Glomerular endothelial cell (primary cell): ENCODE measurements at regions not wholly inside any gene's neighbourhood (a gene's known extent, or its start where the extent isn't known, plus 50 kb on each side); places are given as distances from the start of the nearest gene placed in this dataset.

Source experiments
- DNase-seq: peaks from one replicate; pipeline ENCODE4 v3.0.0-alpha.2; 2011; ENCODE audit warnings: low read depth, low spot score; ENCODE audit errors: extremely low read depth

DNA sequence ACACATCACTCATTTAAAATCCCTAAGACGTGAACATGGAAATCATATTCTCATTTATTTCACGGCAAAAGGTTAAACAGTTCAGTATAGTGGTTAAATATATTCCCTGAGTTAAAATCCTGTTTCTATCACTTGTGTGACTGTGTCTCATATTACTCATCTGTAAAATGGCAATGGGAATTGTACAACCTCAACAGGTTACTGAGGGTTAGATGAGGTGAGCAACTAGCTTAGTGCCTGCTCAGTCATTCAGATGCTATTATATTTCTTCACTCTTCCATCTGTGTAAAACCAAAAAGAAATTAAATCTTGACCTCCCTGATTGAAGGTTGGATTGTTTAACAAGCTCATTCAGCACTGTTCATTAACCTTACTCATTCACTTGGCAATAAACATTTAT, 212.4 kb upstream of the STK17B start:
- DNase-seq, result no peak

DNA sequence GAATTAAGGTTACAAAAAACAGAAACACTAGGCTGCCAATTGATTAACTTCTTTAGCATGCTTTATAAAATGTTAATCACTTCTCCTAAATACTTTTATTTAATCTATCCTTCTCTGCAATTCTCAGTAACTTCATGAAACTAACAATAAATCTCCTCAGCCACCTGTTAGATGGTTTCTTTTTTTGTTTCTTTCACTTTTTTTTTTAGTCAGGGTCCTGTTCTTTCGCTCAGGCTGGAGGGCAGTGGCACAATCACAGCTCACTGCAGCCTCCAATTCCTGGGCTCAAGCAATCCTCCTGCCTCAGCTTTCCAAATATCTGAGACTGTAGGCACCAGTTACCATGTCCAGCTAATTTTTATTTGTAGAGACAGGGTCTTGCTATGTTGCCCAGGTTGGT, 213.4 kb upstream of the STK17B start:
- DNase-seq, result no peak

DNA sequence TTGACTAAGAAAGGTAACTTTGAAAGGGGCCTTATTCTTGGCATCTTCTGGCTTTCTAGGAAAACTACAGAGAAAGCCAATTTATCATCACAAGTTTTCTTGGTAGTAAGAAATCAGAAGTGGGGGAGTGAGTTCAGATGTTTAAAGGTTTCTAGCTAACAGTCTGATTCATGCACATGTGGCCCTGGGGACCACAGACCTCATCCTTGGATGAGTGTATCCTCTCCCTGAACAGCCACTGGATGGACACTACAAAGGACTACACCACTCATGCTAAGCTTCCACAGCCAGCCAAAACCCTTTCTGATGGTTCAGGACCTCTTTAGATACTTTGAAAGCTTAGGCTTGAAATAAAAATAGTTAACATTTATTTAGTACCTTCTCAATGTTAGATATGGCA, 218.3 kb upstream of the STK17B start:
- DNase-seq, result no peak

DNA sequence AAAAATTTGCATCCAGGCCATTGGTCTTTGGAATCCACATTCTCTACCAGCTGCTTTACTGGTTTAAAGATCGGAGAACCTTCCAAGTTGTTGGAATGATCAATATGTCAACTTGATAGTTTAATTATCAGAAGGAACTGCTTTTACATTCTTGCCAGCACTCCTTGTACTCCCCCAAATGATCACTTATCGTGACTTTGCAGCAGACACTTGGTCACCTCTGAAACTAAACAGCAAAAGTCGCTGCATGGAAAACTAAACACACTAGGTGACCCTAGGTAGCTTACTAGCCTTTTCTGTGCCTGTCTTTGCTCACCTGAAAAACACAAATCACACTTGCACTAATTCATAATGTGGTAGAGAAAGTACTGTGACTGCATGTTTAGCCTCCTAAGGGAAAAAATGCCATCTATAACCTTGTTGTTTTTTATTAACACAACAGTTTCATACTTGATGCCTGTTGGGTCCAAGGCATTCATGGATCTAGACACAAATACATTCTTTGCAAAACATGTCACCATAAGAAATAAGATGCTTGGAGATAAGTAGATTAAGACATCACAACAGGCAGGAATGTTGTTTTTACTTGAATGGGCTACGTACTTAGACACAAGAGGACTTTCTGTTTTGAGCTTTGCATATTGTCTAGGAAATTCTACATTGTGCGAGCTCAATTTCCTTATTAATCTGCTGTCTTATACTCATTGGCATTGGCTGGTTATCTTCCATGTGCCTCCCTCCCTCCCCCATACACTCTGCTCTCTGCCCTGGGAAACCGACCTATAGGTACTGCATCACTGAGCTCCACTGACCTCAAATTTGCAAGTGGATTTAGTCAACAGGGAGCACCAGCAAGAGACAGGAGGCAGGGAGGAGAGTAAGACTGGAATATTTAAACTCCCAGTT, 219.1 kb upstream of the STK17B start:
- no peak for DNase-seq

DNA sequence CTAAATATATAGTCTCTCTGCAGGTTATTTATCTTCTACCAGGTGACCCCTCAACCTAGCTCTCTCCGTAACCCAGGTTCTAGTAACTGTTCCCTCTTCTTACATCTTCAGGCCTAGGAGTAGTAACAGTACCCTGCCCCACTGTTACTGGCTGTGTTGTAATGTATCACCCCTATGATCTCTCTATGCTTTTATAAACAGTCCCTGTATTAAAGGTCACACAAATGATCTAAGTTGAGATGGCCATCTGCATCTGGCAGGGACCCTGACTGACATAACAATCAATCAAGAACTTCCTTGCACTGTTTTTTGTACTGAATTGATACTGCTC, 219.7 kb upstream of the STK17B start:
- DNase-seq, result no peak

DNA sequence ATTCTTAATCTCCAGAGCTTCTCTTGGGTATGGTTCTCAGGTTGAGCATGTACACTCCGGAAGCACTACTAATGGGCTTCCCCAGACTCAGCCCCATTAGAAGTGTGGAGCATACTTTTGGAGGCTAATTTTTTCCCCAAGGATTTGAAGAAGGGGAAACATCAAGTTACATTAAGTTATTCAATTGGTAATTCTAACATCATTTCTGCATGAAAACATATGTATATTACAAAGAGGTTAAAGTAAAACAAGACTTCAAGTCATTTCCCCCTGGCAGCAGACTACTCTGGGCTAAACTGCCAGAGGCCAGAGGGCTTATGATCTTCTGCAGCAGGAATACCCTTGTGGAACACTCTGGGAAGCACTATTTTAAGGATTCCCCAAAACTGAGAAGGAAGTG, 227.7 kb upstream of the STK17B start:
- DNase-seq, result no peak

DNA sequence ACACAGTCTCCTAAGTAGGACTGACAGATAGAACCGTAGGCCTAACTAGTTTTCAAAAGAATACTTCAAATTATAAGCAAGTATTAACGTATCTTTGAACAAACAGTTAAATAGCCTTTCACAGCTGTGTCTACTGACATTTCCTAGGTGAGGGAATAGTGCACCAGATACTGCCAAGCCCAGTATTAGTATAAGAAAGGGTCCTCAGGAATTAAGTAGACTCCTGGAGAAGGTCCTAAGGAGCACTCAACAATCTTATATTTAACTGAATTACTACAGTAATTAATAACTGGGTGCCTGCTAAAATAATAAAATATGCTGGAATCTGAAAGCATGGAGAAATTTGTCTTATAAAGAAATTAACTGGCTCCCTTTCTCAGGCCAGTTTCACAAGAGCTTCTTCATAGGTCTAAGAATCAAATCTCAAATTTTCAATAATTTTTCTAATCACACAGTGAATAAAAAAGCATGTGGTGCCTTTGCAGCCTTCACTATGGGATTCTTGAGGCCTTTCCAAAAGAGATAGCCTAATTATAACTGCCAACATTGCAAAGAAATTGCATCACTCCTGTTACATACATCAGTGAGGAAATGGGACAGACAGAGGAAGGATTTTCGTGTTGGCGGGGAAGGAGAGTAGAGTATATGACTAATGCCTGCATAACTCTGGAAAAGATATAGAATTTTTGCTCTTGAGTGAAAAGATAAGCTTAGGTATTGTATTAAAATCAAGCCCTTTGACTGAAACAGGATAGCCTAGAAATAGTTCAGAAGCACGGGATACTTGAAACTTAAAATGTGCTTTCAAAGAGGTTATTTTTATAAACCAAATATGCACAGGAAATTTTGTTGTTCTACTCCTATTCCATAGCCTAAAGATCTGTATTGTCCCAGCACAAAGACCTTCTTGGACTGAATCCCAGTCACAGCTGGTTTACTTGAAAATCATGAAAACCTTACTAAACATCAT, 228.6 kb upstream of the STK17B start:
- DNase-seq, result peak; percentile 91

DNA sequence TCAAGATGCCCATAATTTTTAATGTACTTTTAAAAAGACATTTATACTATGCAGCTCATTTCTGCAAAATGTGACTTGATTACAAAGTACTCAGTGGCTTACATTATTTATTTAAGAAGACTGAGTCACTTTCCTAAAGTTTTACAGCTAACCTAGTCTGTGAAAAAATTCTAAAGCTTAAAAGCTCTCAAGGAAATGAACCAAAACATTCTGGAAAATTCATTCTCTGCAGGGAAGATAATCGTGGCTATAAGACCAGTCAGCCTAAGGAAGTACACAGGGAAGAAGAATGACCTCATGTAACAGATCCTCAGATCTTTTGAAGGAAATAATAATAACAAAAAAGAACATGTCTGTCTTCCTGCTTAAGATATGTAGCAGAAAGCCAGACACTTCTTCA, 232.1 kb upstream of the STK17B start:
- DNase-seq, result no peak

DNA sequence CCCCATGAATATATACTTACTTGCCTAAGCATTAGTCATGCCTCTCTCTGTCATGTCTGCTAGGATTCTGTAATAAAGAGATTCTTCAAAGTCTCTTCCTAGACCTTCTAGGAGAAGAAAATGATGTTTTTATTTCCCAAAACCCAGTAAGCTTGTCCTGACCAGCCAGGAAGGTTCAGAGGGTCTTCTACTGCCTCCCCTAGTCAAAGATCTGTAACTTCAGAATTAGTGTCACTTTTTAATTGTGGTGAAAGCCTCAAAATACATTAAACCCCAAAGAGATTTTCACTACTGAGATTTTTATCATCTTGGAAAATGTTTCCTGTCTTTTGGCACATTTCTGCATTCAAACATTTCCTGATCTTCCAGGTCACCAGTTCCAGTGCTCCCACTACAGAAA, 232.9 kb upstream of the STK17B start:
- DNase-seq, result no peak

DNA sequence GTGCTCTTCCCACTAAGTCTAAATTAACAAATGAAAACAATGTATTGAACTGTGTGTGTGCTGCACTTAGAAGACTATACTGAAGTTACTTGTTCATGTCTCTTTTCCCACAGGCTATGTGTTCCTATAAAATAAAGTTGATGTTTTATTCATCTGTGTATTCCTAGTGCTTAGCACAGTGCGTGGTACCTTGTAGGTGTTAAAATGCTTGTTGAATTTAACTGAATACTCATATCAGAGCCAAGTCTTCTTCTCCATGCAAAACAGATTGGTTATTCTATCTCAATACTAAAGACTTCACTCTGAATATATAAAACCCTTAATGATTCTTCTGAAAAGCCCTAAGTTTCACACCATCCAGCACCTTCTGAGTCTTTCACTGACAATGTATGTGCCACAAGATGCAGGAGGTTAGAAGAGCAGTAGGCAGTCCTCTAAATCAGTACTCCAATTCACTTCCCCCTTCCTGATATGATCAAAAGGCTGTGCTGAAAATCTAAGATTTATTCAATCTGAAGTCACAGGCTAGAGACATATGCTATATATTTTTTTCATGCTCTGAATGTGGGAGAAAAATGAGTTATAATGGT, 231.7 kb upstream of the CCDC150 start:
- DNase-seq, result no peak

DNA sequence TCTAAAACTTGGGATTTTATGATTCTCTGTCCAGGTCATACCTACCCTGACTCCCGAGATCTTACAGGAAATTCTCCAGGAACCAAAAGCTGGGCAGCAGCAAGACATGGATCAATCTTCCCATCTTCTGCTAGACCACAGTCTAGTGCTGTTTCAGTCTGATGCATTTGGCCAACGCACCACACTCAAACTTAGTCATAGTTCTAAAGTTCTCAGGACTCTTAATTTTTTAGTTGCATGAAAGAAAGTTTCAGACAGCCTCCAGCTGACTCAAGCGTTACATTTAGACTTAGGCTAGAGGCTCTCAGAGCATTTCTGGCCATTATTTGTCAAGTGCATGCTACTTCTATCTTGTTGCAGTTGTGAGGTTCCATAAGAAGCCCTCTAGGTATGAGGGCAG, 230.1 kb upstream of the CCDC150 start:
- no peak for DNase-seq

DNA sequence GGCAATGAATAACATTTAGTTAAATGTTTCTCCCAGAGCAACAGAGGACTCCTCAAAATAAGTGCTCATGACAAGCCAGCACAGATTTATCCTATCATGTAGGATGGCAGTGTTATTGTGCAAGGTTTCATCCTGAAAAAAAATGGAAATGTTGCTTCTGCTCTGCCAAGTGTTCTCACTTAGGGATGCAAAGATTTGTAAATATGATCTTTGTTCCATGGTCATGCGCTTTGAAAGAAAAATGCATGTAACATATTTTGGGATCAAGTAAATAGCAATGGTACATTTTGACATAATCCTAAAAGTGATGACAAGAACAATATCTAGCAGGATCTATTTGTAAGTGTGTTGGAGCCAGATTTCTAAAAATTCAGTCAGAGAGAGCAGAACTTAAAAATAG, 229.5 kb upstream of the CCDC150 start:
- DNase-seq, result no peak

DNA sequence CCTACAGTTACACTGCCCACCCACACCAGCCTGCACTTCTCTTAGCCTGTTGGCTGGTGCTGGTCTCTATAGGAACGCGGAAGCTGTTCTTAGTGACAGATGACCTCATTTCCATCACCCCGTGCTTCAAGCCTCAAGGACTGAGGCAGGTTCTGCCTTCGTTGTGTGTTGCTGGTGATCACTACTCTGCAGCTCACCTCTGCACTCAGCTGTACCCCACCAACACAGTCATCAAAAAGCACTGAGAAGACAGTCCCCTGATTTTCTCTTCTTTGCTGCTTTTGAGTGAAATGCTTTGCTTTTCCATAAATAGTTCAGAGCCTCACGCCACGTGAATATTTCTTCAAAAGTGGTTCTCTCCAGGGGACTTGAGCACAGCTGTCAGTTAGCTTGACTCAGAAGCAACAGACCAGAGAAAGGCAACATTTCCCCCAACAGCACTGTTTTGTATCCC, 225.7 kb upstream of the CCDC150 start:
- no peak for DNase-seq

DNA sequence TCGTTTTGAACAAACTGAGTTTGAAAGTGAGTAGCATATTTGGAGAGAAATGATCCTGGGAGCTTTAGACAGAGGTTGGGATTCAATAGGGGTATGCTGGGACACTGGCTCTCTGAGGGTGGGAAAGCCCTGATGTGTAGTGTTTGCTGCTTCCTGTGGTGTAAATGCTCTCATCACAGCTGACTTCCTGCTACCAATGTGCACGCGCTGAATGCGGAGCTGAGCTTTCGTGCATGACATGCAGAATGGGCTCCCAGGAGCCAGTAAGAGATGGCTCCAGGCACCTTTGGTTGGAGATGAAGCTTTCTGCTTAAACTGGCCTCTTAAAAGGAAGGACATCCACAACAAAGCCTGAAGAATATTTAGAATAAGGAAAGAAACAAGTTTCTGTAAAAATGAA, 224.1 kb upstream of the CCDC150 start:
- DNase-seq, result no peak

DNA sequence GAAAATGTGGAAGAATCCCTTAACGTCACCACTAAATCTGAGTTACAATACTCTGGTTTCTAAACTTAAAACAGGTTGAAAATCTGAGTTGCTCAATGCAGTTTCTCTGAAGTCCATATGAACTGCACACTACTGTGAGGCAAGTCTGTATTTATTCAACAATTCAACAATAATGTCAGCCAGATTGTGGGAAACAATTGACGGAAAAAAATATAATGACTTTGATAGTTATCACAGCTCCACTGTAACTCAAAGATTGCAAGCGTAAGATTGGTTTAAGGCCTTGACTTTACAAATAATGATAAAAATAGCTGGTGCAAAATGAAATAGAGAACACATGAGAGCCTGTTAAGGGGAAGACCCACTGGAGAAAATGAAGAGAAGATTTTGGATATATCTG, 219.4 kb upstream of the CCDC150 start:
- no peak for DNase-seq

DNA sequence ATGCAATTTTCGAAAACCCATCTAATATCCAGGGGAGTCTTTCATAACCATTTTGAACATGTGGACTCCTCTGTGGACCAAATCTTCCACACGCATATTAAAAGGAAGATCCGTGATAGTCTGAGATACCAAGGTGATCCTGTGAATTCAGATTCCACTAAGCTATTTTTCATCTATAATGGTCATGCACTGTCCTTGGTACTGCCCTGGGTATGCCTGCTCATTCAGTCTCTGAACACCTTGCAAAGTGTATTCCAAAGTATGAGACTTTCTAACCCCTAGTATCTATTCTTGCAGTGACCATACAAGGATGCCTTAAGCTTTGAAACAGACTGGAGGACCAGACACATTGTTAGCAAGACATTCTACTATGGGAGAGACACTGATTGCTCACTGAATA, 217.6 kb upstream of the CCDC150 start:
- DNase-seq, result no peak

DNA sequence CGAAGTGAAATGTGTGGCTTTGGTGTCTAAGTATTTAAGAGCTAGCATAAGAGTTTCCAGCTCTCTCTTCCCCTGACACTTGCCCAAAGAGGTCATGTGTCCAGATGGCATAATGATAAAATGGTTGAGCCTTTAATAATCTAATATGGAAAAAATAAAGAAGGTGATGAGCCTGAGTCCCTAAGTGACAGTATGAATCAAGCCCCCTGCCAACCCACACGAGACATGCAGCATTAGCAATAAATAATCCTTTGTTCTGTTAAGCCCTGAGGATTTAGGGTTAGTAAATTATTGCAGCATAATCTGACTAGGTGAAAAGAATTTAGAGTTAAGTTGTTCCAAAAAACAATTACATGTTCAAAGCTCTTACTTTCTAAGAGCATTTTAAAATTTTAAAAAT, 217.2 kb upstream of the CCDC150 start:
- DNase-seq, result no peak

DNA sequence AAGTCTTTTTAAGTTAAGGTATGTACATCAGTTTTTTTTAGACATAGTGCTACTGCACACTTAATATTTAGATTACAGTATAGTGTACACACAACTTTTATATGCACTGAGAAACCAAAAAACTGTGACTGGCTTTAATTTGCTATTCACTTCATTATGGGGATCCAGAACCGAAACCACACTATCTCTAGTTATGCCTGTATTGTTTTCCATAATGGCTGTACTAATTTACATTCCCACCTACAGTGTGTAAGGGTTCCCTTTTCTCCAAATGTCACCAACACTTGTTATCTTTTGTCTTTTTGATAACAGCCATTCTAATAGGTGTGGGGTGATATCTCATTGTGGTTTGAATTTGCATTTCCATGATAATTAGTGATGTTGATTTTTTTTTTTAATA, 213.4 kb upstream of the CCDC150 start:
- DNase-seq, result no peak

DNA sequence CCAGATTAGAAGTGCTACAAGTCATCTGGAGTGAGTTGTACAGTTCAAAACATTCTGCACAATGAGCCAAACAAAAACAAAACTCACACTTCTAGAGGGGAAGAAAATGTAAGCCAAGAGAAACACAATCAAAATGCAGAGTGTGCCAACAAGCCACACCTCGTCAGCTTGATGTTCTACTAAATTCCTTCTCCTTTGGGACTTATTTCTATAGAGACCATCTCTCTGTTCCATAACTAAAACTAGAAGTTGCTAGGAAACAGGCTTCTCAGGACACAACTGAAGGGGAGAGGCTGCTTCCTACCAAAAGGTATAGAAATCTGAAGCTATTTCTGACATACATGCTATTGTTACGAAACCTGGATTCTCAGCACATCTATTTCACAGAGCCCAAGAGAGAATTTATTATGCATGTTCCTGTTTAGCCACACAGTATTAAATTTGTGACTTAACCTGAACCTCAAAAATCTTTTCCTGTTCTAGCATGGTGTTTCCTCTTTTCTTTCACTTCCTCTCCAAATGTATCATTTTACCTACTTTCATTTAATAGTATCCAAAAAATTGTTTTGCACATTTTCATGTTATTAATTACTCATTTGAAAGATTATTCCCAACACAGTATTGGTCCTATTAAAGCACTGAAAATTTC, 211.4 kb upstream of the CCDC150 start:
- no peak for DNase-seq

DNA sequence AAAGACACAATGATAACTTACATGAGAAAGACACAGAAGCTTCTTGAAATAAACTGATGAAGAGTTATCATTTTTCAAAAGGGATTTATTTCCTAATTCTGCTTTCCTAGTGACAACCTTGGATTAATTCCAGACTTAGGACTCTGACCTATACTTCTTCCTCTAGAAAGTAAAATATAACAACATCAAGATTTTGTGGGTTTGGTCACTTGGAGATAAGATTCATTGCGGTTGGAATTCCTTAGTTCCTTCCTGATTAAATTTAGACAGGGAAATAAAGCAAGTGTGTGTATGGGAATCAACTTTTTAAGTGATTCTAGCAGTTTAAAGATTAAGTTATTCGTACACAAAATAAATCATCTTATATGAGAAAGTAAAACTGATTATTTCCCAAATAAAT, 208.4 kb upstream of the CCDC150 start:
- no peak for DNase-seq

DNA sequence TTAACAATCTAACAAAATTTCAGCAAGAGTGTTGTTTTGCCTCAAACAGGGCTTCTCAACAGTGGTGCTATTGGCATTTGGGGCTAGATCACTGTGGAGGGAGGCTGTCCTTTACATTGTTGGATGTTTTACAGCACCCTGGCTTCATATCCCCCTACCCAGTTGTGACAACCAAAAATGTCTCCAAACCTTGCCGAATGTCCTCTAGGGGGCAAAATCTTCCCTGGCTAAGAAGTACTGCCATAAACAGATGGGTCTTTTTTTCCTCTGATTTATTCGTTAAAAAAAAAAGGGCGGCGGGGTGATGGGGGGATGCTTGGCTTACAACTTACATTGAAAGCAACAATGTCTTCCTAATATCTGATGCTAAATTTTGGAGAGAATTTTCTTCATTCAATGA, 207.6 kb upstream of the CCDC150 start:
- no peak for DNase-seq
